Neural cell (in vitro differentiated cells): ENCODE measurements at regions not wholly inside any gene's neighbourhood (a gene's known extent, or its start where the extent isn't known, plus 50 kb on each side); places are given as distances from the start of the nearest gene placed in this dataset.

Source experiments
- EZH2 ChIP-seq: fragments of 200-600, 300-800 bp; shearing (Covaris generic), sonication (generic); IDR thresholded peaks from 2 replicates; pipeline ENCODE4 v1.6.1; 2014; ENCODE audit warnings: antibody characterized with exemption, low read length, borderline replicate concordance, mild to moderate bottlenecking; ENCODE audit not compliant: insufficient read depth, poor library complexity, severe bottlenecking
- POLR2AphosphoS5 ChIP-seq: IDR thresholded peaks from 2 replicates; pipeline ENCODE4 v1.6.1; 2012
- RAD21 ChIP-seq: fragments of 450-650 bp; conservative IDR thresholded peaks from 2 replicates; pipeline ENCODE4 v1.6.1; 2014; ENCODE audit warnings: antibody characterized with exemption, mild to moderate bottlenecking, moderate library complexity
- SMC3 ChIP-seq: fragments of 450-650 bp; conservative IDR thresholded peaks from 2 replicates; pipeline ENCODE4 v1.6.1; 2014; ENCODE audit warnings: antibody characterized with exemption, mild to moderate bottlenecking, moderate library complexity; ENCODE audit not compliant: poor library complexity
- TAF1 ChIP-seq: IDR thresholded peaks from 2 replicates; pipeline ENCODE4 v1.6.1; 2012; ENCODE audit warnings: low read depth
- TF ChIP-seq, protein P1 (sequence below): fragments of 450-650 bp; IDR thresholded peaks from 2 replicates; pipeline ENCODE4 v1.5.1; 2014; ENCODE audit warnings: antibody characterized with exemption, mild to moderate bottlenecking, moderate library complexity; ENCODE audit not compliant: poor library complexity, severe bottlenecking
- TF ChIP-seq, protein P2 (sequence below): IDR thresholded peaks from 2 replicates; pipeline ENCODE4 v1.6.1; 2012; ENCODE audit warnings: borderline replicate concordance

DNA sequence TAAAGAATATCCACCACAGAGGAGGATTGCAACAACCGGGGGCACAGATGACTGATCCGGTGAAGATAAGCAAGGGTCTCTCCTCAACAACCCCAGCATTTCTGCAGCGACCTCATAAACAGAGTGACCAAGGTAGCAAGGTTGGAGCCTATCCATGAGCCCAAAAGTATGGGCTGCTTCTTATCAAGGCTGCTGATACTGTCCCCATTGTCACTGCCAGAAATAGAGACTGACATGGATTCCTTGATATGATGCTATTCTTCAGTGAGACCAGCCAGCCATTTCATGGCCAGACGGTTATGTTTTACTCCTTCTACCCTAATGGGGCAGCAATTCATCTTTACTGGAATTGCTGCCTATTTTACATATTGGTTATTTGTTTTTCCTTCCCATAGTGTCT, 61.9 kb upstream of the ARHGAP5 start:
- TF ChIP-seq, protein P1, sequence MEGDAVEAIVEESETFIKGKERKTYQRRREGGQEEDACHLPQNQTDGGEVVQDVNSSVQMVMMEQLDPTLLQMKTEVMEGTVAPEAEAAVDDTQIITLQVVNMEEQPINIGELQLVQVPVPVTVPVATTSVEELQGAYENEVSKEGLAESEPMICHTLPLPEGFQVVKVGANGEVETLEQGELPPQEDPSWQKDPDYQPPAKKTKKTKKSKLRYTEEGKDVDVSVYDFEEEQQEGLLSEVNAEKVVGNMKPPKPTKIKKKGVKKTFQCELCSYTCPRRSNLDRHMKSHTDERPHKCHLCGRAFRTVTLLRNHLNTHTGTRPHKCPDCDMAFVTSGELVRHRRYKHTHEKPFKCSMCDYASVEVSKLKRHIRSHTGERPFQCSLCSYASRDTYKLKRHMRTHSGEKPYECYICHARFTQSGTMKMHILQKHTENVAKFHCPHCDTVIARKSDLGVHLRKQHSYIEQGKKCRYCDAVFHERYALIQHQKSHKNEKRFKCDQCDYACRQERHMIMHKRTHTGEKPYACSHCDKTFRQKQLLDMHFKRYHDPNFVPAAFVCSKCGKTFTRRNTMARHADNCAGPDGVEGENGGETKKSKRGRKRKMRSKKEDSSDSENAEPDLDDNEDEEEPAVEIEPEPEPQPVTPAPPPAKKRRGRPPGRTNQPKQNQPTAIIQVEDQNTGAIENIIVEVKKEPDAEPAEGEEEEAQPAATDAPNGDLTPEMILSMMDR = no peak
- TF ChIP-seq POLR2AphosphoS5 (no peak), EZH2 (no peak), SMC3 (no peak), TAF1 (no peak), RAD21 (no peak)
- TF ChIP-seq, protein P2, sequence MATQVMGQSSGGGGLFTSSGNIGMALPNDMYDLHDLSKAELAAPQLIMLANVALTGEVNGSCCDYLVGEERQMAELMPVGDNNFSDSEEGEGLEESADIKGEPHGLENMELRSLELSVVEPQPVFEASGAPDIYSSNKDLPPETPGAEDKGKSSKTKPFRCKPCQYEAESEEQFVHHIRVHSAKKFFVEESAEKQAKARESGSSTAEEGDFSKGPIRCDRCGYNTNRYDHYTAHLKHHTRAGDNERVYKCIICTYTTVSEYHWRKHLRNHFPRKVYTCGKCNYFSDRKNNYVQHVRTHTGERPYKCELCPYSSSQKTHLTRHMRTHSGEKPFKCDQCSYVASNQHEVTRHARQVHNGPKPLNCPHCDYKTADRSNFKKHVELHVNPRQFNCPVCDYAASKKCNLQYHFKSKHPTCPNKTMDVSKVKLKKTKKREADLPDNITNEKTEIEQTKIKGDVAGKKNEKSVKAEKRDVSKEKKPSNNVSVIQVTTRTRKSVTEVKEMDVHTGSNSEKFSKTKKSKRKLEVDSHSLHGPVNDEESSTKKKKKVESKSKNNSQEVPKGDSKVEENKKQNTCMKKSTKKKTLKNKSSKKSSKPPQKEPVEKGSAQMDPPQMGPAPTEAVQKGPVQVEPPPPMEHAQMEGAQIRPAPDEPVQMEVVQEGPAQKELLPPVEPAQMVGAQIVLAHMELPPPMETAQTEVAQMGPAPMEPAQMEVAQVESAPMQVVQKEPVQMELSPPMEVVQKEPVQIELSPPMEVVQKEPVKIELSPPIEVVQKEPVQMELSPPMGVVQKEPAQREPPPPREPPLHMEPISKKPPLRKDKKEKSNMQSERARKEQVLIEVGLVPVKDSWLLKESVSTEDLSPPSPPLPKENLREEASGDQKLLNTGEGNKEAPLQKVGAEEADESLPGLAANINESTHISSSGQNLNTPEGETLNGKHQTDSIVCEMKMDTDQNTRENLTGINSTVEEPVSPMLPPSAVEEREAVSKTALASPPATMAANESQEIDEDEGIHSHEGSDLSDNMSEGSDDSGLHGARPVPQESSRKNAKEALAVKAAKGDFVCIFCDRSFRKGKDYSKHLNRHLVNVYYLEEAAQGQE = no peak
